GM23338 (cell line): ENCODE measurements at regions not wholly inside any gene's neighbourhood (a gene's known extent, or its start where the extent isn't known, plus 50 kb on each side); places are given as distances from the start of the nearest gene placed in this dataset.

ENCODE experiments used
- ATAC-seq: fragments of 200-7000 bp; cut with Tn5 transposase; 3 replicates; pipeline ENCODE4 v1.9.1; 2020
- DNase-seq: peaks from one replicate; pipeline ENCODE4 v3.0.0-alpha.2; 2015; ENCODE audit warnings: low spot score
- H2AFZ ChIP-seq: fragments of 200-600 bp; sonication (generic); 2 replicates; pipeline ENCODE4 v1.8.0; 2016; ENCODE audit warnings: antibody characterized with exemption, mild to moderate bottlenecking, moderate library complexity
- H3F3A ChIP-seq: fragments of 200-600 bp; sonication (generic); replicated peaks from 2 replicates; pipeline ENCODE4 v1.8.0; 2017; ENCODE audit warnings: antibody characterized with exemption, mixed run types, low read depth
- H3K27ac ChIP-seq: fragments of 200-600 bp; sonication (generic); 2 replicates; pipeline ENCODE4 v1.6.1; 2016; ENCODE audit warnings: low read depth
- H3K27me3 ChIP-seq: fragments of 200-600 bp; sonication (generic); 2 replicates; pipeline ENCODE4 v1.8.0; 2016; ENCODE audit warnings: mild to moderate bottlenecking, mixed run types, moderate library complexity; ENCODE audit not compliant: insufficient read depth
- H3K36me3 ChIP-seq: fragments of 200-600 bp; sonication (generic); 2 replicates; pipeline ENCODE4 v1.8.0; 2016; ENCODE audit warnings: mild to moderate bottlenecking; ENCODE audit not compliant: insufficient read depth
- H3K4me1 ChIP-seq: fragments of 200-600 bp; sonication (generic); 2 replicates; pipeline ENCODE4 v1.8.0; 2016; ENCODE audit warnings: mild to moderate bottlenecking, moderate library complexity; ENCODE audit not compliant: insufficient read depth
- H3K4me2 ChIP-seq: fragments of 200-600 bp; sonication (generic); 2 replicates; pipeline ENCODE4 v1.7.1; 2017; ENCODE audit warnings: mixed run types
- H3K4me3 ChIP-seq: fragments of 200-600 bp; sonication (generic); 2 replicates; pipeline ENCODE4 v1.6.1; 2016; ENCODE audit warnings: mixed run types
- H3K79me2 ChIP-seq: fragments of 200-600 bp; sonication (generic); replicated peaks from 2 replicates; pipeline ENCODE4 v1.8.0; 2017; ENCODE audit warnings: mild to moderate bottlenecking; ENCODE audit not compliant: insufficient read depth
- H3K9me2 ChIP-seq: fragments of 200-600 bp; sonication (generic); 2 replicates; pipeline ENCODE4 v1.8.0; 2017; ENCODE audit not compliant: insufficient read depth
- H4K20me1 ChIP-seq: fragments of 200-600 bp; sonication (generic); replicated peaks from 2 replicates; pipeline ENCODE4 v1.8.0; 2017; ENCODE audit warnings: mild to moderate bottlenecking; ENCODE audit not compliant: insufficient read depth
- H3K27ac Mint-ChIP-seq: 2 replicates; pipeline ENCODE4 v1.8.0; 2020; ENCODE audit warnings: inconsistent platforms, mild to moderate bottlenecking, moderate library complexity, mixed read lengths
- H3K27me3 Mint-ChIP-seq: 3 replicates; pipeline ENCODE4 v1.8.0; 2022; ENCODE audit warnings: low read depth, mild to moderate bottlenecking, moderate library complexity, mixed read lengths, inconsistent platforms; ENCODE audit not compliant: insufficient read depth, poor library complexity
- H3K36me3 Mint-ChIP-seq: 3 replicates; pipeline ENCODE4 v1.8.0; 2021; ENCODE audit warnings: low read depth, mild to moderate bottlenecking, inconsistent platforms, moderate library complexity, mixed read lengths
- H3K4me1 Mint-ChIP-seq: 3 replicates; pipeline ENCODE4 v1.8.0; 2020; ENCODE audit warnings: mild to moderate bottlenecking, inconsistent platforms, mixed read lengths
- H3K4me3 Mint-ChIP-seq: 3 replicates; pipeline ENCODE4 v1.8.0; 2021; ENCODE audit warnings: moderate library complexity, mild to moderate bottlenecking, inconsistent platforms, mixed read lengths
- H3K9me3 Mint-ChIP-seq: 3 replicates; pipeline ENCODE4 v1.8.0; 2020; ENCODE audit warnings: moderate library complexity, mild to moderate bottlenecking, inconsistent platforms, mixed read lengths
- CREB1 ChIP-seq: fragments of 250-450 bp; sonication (Bioruptor Pico); IDR thresholded peaks from 2 replicates; pipeline ENCODE4 v1.5.0; 2020; ENCODE audit warnings: low read depth, mild to moderate bottlenecking, moderate library complexity
- EZH2 ChIP-seq: fragments of 200-600 bp; sonication (generic); IDR thresholded peaks from one replicate; pipeline ENCODE4 v1.8.0; 2017; ENCODE audit warnings: antibody characterized with exemption, mild to moderate bottlenecking, low read depth; ENCODE audit not compliant: unreplicated experiment
- EZH2phosphoT487 ChIP-seq: fragments of 200-600 bp; sonication (generic); IDR thresholded peaks from one replicate; pipeline ENCODE4 v1.8.1; 2018; ENCODE audit warnings: antibody characterized with exemption; ENCODE audit not compliant: unreplicated experiment
- JUNB ChIP-seq: IDR thresholded peaks from one replicate; pipeline ENCODE4 v1.6.1; 2016; ENCODE audit warnings: antibody characterized with exemption; ENCODE audit not compliant: unreplicated experiment
- NANOG ChIP-seq: IDR thresholded peaks from 2 replicates; pipeline ENCODE4 v1.6.1; 2016; ENCODE audit warnings: antibody characterized with exemption, borderline replicate concordance
- POLR2AphosphoS5 ChIP-seq: IDR thresholded peaks from 2 replicates; pipeline ENCODE4 v1.6.1; 2016; ENCODE audit warnings: antibody characterized with exemption, low read depth
- REST ChIP-seq: IDR thresholded peaks from one replicate; pipeline ENCODE4 v1.6.1; 2018; ENCODE audit warnings: antibody characterized with exemption; ENCODE audit not compliant: unreplicated experiment
- ZNF114 ChIP-seq: fragments of 250-450 bp; sonication (Bioruptor Pico); IDR thresholded peaks from 2 replicates; pipeline ENCODE4 v1.5.0; 2020; ENCODE audit warnings: mild to moderate bottlenecking, moderate library complexity
- ZNF331 ChIP-seq: fragments of 250-450 bp; sonication (Bioruptor Pico); IDR thresholded peaks from 2 replicates; pipeline ENCODE4 v1.5.0; 2020; ENCODE audit warnings: low read depth, mild to moderate bottlenecking, moderate library complexity
- ZNF462 ChIP-seq: fragments of 250-450 bp; sonication (Bioruptor Pico); IDR thresholded peaks from 2 replicates; pipeline ENCODE4 v1.5.0; 2020; ENCODE audit warnings: mild to moderate bottlenecking, moderate library complexity
- TF ChIP-seq, protein P1 (sequence below): IDR thresholded peaks from 2 replicates; pipeline ENCODE4 v1.6.1; 2016; ENCODE audit warnings: antibody characterized with exemption
- TF ChIP-seq, protein P2 (sequence below), 2 experiments: fragments of 200-600 bp in 1 of 2; sonication (generic) in 1 of 2; conservative IDR thresholded peaks; 2 replicates each; pipeline versions ENCODE4 v1.5.1 to v1.6.1; 2016 to 2017; ENCODE audit warnings: antibody characterized with exemption in 2 of 2, low read depth in 2 of 2, mild to moderate bottlenecking in 2 of 2, moderate library complexity in 1 of 2

- Histone ChIP-seq H3K4me2 (no peak overlapping the region), H4K20me1 (no peaks in the 10 kb centered on the region), H3K4me3 (no peak overlapping the region), H3K79me2 (no peaks in the 10 kb centered on the region), H3K27me3 (no peaks in the 10 kb centered on the region), H3K36me3 (no peaks in the 10 kb centered on the region), H3K4me1 (no peaks in the 10 kb centered on the region), H2AFZ (no peak overlapping the region), H3K27ac (no peak overlapping the region), H3K9me2 (no peaks in the 10 kb centered on the region), H3F3A (no peaks in the 10 kb centered on the region)
- no peaks in the 10 kb centered on the region for H3K36me3 Mint-ChIP-seq
- peaks cover 2% of the 10 kb centered on the region; the same call in 1 of the 3 replicates for H3K4me1 Mint-ChIP-seq
- no peak for ATAC-seq
- no peaks in the 10 kb centered on the region for H3K9me3 Mint-ChIP-seq
- no peak for DNase-seq
- TF ChIP-seq, protein P1, sequence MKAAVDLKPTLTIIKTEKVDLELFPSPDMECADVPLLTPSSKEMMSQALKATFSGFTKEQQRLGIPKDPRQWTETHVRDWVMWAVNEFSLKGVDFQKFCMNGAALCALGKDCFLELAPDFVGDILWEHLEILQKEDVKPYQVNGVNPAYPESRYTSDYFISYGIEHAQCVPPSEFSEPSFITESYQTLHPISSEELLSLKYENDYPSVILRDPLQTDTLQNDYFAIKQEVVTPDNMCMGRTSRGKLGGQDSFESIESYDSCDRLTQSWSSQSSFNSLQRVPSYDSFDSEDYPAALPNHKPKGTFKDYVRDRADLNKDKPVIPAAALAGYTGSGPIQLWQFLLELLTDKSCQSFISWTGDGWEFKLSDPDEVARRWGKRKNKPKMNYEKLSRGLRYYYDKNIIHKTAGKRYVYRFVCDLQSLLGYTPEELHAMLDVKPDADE: no peak
- TF ChIP-seq EZH2phosphoT487 (no peak), ZNF114 (no peak), POLR2AphosphoS5 (no peak), ZNF331 (CRISPR knock-in tag) (no peak), EZH2 (no peak), NANOG (no peak), JUNB (no peak), REST (no peak), CREB1 (CRISPR knock-in tag) (no peak), ZNF462 (CRISPR knock-in tag) (no peak)
- TF ChIP-seq, protein P2, sequence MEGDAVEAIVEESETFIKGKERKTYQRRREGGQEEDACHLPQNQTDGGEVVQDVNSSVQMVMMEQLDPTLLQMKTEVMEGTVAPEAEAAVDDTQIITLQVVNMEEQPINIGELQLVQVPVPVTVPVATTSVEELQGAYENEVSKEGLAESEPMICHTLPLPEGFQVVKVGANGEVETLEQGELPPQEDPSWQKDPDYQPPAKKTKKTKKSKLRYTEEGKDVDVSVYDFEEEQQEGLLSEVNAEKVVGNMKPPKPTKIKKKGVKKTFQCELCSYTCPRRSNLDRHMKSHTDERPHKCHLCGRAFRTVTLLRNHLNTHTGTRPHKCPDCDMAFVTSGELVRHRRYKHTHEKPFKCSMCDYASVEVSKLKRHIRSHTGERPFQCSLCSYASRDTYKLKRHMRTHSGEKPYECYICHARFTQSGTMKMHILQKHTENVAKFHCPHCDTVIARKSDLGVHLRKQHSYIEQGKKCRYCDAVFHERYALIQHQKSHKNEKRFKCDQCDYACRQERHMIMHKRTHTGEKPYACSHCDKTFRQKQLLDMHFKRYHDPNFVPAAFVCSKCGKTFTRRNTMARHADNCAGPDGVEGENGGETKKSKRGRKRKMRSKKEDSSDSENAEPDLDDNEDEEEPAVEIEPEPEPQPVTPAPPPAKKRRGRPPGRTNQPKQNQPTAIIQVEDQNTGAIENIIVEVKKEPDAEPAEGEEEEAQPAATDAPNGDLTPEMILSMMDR (conservative IDR thresholded peaks at IDR 0.05; ENCODE audit: low read depth in 2 of 2): no peak
- peaks cover 2% of the 10 kb centered on the region for H3K27me3 Mint-ChIP-seq
- no peak overlapping the region for H3K27ac Mint-ChIP-seq
- H3K4me3 Mint-ChIP-seq: no peak overlapping the region
Observed at GRCh38 chr14:94676495-94677185, 64.4 kb downstream of the SERPINA3 start.
